HG02759 (cell line): ENCODE measurements at regions not wholly inside any gene's neighbourhood (a gene's known extent, or its start where the extent isn't known, plus 50 kb on each side); places are given as distances from the start of the nearest gene placed in this dataset.
"Not testable (repeated sequence)": the region's sequence is repeated elsewhere in the genome, so short reads cannot be mapped to it uniquely, and the experiment has no call there.

Experiments used
- ATAC-seq: cut with Tn5 transposase; IDR thresholded peaks from one replicate; pipeline ENCODE4 v1.9.1; 2021; ENCODE audit warnings: mild to moderate bottlenecking, moderate library complexity; ENCODE audit not compliant: unreplicated experiment

- no peak for ATAC-seq
Observed at GRCh38 chr17:71485426-71485825, 635.4 kb upstream of the SOX9 start.

- no peak for ATAC-seq
Observed at GRCh38 chr17:71486261-71486660, 634.6 kb upstream of the SOX9 start.

GRCh38 chr17:71488851-71489250, 632.0 kb upstream of the SOX9 start:
- no peak for ATAC-seq

GRCh38 chr17:71494062-71494855, 626.6 kb upstream of the SOX9 start:
- no peak for ATAC-seq

GRCh38 chr17:71495420-71495819, 625.4 kb upstream of the SOX9 start:
- ATAC-seq: no peak

GRCh38 chr17:71496552-71496951, 624.3 kb upstream of the SOX9 start:
- no peak for ATAC-seq

- ATAC-seq: no peak
Observed at GRCh38 chr17:71500761-71501555, 619.9 kb upstream of the SOX9 start.

- ATAC-seq: no peak
Observed at GRCh38 chr17:71501711-71502110, 619.1 kb upstream of the SOX9 start.

GRCh38 chr17:71502443-71502842, 618.4 kb upstream of the SOX9 start:
- no peak for ATAC-seq

GRCh38 chr17:71503710-71504465, 616.9 kb upstream of the SOX9 start:
- no peak for ATAC-seq

- ATAC-seq: no peak
Observed at GRCh38 chr17:71505200-71505599, 615.6 kb upstream of the SOX9 start.

- no peak for ATAC-seq
Observed at GRCh38 chr17:71505981-71506380, 614.8 kb upstream of the SOX9 start.

GRCh38 chr17:71511266-71511995, 609.4 kb upstream of the SOX9 start:
- ATAC-seq: no peak

- not testable (repeated sequence) for ATAC-seq
Observed at GRCh38 chr17:71513725-71514124, 607.1 kb upstream of the SOX9 start.

GRCh38 chr17:71516149-71516548, 604.7 kb upstream of the SOX9 start:
- no peak for ATAC-seq

GRCh38 chr17:71519285-71519684, 601.5 kb upstream of the SOX9 start:
- ATAC-seq: no peak

- no peak for ATAC-seq
Observed at GRCh38 chr17:71521724-71522123, 599.1 kb upstream of the SOX9 start.

GRCh38 chr17:71522383-71522782, 598.4 kb upstream of the SOX9 start:
- ATAC-seq: no peak

GRCh38 chr17:71527311-71527710, 593.5 kb upstream of the SOX9 start:
- no peak for ATAC-seq

- ATAC-seq: no peak
Observed at GRCh38 chr17:71528210-71528609, 592.6 kb upstream of the SOX9 start.

- no peak for ATAC-seq
Observed at GRCh38 chr17:71530248-71530647, 590.6 kb upstream of the SOX9 start.
